Esophagus squamous epithelium (tissue), 4 donors: ENCODE measurements at regions not wholly inside any gene's neighbourhood (a gene's known extent, or its start where the extent isn't known, plus 50 kb on each side); places are given as distances from the start of the nearest gene placed in this dataset.

Source experiments
- CTCF ChIP-seq, 6 experiments: fragments of 450-650 bp in 4 of 6; fragments of 200-600 bp in 2 of 6; sonication (generic) in 2 of 6; IDR thresholded peaks; one replicate each; pipeline ENCODE4 v1.5.1; 2016 to 2019; ENCODE audit warnings: antibody characterized with exemption in 6 of 6, mild to moderate bottlenecking in 4 of 6, moderate library complexity in 4 of 6
- POLR2A ChIP-seq, 4 donors: fragments of 450-650 bp; IDR thresholded peaks; one replicate each; pipeline ENCODE4 v1.6.1; 2017; ENCODE audit warnings: antibody characterized with exemption in 4 of 4, mild to moderate bottlenecking in 4 of 4, moderate library complexity in 3 of 4

- TF ChIP-seq CTCF (IDR thresholded peaks at IDR 0.05) = peak; percentile 15 to 55 (median 27)
- TF ChIP-seq POLR2A (IDR thresholded peaks at IDR 0.05) = no peak
Measured at GRCh38 chr7:124155432-124156022, 122.7 kb upstream of the TMEM229A start.
